WTC11 (cell line): ENCODE measurements at regions not wholly inside any gene's neighbourhood (a gene's known extent, or its start where the extent isn't known, plus 50 kb on each side); places are given as distances from the start of the nearest gene placed in this dataset.
"Not testable (repeated sequence)": the region's sequence is repeated elsewhere in the genome, so short reads cannot be mapped to it uniquely, and the experiment has no call there.

Experiments
- ETV6 ChIP-seq: sonication (generic); formaldehyde crosslinking; IDR thresholded peaks from 2 replicates; pipeline ENCODE4 v1.8.1; 2022; ENCODE audit warnings: mild to moderate bottlenecking, missing genetic modification reagents
- JUN ChIP-seq: sonication (generic); formaldehyde crosslinking; IDR thresholded peaks from 2 replicates; pipeline ENCODE4 v1.8.0; 2023; ENCODE audit warnings: mild to moderate bottlenecking, missing genetic modification reagents
- MAX ChIP-seq: sonication (generic); formaldehyde crosslinking; IDR thresholded peaks from 2 replicates; pipeline ENCODE4 v1.8.0; 2022; ENCODE audit warnings: mild to moderate bottlenecking, missing genetic modification reagents
- NFYB ChIP-seq: sonication (generic); formaldehyde crosslinking; conservative IDR thresholded peaks from 2 replicates; pipeline ENCODE4 v1.8.0; 2022; ENCODE audit warnings: low read depth, missing genetic modification reagents
- SP1 ChIP-seq: sonication (generic); formaldehyde crosslinking; conservative IDR thresholded peaks from 2 replicates; pipeline ENCODE4 v1.8.1; 2022; ENCODE audit warnings: missing genetic modification reagents
- TEAD4 ChIP-seq: sonication (generic); formaldehyde crosslinking; IDR thresholded peaks from 2 replicates; pipeline ENCODE4 v1.8.0; 2022; ENCODE audit warnings: mild to moderate bottlenecking, missing genetic modification reagents
- ZNF263 ChIP-seq: sonication (generic); formaldehyde crosslinking; IDR thresholded peaks from 2 replicates; pipeline ENCODE4 v1.8.1; 2022; ENCODE audit warnings: low read depth, mild to moderate bottlenecking, moderate library complexity, missing genetic modification reagents
- TF ChIP-seq, protein P1 (sequence below): fragments of 200-600 bp; IDR thresholded peaks from 2 replicates; pipeline ENCODE4 v1.8.0; 2022; ENCODE audit warnings: antibody characterized with exemption

DNA sequence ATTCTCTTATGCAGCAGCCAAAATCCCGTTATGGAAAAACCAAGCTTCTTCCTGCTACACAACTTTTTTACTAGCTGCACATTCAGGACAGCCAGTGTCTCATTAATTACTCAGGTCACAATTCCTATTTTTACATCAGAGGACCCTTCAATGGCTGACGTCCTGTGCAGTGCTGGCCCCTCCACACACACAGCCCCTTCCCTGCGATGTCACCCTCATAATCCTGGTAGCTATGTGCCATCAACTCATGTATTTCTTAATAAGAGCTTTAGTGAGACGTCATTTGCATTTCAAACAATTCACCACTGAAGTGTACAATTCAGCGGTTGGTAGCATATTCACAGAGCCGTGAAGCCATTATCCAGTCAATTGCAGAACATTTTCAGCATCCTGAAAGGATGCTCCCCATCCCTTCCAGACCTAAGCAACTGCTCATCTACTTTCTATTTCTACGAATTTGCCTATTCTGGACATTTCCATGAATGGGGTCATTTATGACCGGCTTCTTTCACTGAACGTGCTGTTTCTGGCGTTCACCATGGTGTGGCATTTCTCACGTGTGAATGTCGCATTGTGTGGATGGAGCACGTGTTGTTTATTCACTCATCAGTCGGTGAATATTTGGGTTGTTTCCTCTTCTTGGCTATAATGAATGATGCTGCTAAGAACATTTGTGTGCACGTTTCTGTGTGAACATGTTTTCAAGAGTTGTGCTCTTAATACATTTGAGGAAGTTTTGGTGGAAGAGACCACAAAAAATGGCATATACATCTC, 126.0 kb downstream of the KCNJ12 start:
- TF ChIP-seq ZNF263 (CRISPR knock-in tag); JUN (CRISPR knock-in tag); TEAD4; NFYB; MAX; ETV6; SP1 (CRISPR knock-in tag): not testable (repeated sequence)
- TF ChIP-seq, protein P1, sequence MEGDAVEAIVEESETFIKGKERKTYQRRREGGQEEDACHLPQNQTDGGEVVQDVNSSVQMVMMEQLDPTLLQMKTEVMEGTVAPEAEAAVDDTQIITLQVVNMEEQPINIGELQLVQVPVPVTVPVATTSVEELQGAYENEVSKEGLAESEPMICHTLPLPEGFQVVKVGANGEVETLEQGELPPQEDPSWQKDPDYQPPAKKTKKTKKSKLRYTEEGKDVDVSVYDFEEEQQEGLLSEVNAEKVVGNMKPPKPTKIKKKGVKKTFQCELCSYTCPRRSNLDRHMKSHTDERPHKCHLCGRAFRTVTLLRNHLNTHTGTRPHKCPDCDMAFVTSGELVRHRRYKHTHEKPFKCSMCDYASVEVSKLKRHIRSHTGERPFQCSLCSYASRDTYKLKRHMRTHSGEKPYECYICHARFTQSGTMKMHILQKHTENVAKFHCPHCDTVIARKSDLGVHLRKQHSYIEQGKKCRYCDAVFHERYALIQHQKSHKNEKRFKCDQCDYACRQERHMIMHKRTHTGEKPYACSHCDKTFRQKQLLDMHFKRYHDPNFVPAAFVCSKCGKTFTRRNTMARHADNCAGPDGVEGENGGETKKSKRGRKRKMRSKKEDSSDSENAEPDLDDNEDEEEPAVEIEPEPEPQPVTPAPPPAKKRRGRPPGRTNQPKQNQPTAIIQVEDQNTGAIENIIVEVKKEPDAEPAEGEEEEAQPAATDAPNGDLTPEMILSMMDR, result not testable (repeated sequence)
